ENCODE measurements at regions not wholly inside any gene's neighbourhood (a gene's known extent, or its start where the extent isn't known, plus 50 kb on each side); places are given as distances from the start of the nearest gene placed in this dataset.

DNA sequence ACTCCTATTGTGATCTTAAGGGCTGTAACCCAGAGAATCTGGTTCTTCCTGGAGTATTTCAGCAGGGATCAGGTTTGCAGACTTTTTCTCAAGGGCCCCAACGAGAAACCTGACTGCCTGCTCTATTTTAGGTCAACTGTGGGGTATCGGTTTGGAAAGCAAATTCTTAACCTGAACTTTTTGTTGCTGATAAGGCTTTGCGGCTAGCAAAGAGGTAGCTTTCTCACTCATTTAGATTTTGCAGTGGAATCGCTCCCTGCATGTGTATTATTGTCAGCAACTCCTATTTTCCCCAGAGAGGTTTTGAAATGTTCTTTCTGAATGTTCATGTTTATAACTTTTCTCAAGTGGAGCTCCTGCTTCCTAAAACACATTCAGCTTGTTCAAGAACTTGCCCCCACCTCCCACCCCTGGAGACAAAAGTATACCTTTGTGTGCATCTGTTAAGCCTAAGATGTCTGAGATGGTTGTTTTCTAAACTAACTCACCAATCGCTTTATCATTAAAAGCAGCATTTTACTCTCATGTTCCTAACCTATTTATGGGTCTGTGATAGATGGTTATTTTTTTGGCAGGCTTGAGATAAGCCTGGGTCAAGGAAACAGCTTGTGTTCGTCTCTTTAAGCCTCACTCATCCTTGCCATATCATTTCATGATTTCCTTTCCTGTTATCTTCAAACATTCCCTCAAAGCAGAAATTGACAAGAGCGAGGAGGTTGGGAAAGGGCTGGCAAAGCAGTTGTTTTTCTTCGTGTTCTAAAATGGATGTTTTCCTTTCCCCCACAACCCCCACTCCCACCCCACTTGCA, 129.8 kb downstream of the BAMBI start:
- H3K36me3 ChIP-seq (ENCODE audit: insufficient read depth) = no peaks in the 10 kb centered on the region
- H3K4me2 ChIP-seq = peak overlapping the region; percentile 74; the same call in 1 of the 2 replicates
- peak overlapping the region; percentile 34 for H2AFZ ChIP-seq
- H3K27ac Mint-ChIP-seq = 0 out of 2 replicates have a peak overlapping the region, but pooled peaks have one; percentile 24
- H3K27me3 Mint-ChIP-seq (ENCODE audit: insufficient read depth, low read depth, poor library complexity) = peaks cover 7% of the 10 kb centered on the region
- H3K27ac ChIP-seq (ENCODE audit: low read depth) = no peak overlapping the region
- DNase-seq (ENCODE audit: low spot score) (no peak), ATAC-seq (peak; percentile 14; the same call in 2 of the 3 replicates)
- peaks cover 57% of the 10 kb centered on the region for H3K4me1 Mint-ChIP-seq
- TF ChIP-seq JUNB (IDR thresholded peaks at IDR 0.05; ENCODE audit: unreplicated experiment) (no peak), STAT1 (IDR thresholded peaks at IDR 0.05; ENCODE audit: unreplicated experiment) (no peak)
- TF ChIP-seq, protein P1, sequence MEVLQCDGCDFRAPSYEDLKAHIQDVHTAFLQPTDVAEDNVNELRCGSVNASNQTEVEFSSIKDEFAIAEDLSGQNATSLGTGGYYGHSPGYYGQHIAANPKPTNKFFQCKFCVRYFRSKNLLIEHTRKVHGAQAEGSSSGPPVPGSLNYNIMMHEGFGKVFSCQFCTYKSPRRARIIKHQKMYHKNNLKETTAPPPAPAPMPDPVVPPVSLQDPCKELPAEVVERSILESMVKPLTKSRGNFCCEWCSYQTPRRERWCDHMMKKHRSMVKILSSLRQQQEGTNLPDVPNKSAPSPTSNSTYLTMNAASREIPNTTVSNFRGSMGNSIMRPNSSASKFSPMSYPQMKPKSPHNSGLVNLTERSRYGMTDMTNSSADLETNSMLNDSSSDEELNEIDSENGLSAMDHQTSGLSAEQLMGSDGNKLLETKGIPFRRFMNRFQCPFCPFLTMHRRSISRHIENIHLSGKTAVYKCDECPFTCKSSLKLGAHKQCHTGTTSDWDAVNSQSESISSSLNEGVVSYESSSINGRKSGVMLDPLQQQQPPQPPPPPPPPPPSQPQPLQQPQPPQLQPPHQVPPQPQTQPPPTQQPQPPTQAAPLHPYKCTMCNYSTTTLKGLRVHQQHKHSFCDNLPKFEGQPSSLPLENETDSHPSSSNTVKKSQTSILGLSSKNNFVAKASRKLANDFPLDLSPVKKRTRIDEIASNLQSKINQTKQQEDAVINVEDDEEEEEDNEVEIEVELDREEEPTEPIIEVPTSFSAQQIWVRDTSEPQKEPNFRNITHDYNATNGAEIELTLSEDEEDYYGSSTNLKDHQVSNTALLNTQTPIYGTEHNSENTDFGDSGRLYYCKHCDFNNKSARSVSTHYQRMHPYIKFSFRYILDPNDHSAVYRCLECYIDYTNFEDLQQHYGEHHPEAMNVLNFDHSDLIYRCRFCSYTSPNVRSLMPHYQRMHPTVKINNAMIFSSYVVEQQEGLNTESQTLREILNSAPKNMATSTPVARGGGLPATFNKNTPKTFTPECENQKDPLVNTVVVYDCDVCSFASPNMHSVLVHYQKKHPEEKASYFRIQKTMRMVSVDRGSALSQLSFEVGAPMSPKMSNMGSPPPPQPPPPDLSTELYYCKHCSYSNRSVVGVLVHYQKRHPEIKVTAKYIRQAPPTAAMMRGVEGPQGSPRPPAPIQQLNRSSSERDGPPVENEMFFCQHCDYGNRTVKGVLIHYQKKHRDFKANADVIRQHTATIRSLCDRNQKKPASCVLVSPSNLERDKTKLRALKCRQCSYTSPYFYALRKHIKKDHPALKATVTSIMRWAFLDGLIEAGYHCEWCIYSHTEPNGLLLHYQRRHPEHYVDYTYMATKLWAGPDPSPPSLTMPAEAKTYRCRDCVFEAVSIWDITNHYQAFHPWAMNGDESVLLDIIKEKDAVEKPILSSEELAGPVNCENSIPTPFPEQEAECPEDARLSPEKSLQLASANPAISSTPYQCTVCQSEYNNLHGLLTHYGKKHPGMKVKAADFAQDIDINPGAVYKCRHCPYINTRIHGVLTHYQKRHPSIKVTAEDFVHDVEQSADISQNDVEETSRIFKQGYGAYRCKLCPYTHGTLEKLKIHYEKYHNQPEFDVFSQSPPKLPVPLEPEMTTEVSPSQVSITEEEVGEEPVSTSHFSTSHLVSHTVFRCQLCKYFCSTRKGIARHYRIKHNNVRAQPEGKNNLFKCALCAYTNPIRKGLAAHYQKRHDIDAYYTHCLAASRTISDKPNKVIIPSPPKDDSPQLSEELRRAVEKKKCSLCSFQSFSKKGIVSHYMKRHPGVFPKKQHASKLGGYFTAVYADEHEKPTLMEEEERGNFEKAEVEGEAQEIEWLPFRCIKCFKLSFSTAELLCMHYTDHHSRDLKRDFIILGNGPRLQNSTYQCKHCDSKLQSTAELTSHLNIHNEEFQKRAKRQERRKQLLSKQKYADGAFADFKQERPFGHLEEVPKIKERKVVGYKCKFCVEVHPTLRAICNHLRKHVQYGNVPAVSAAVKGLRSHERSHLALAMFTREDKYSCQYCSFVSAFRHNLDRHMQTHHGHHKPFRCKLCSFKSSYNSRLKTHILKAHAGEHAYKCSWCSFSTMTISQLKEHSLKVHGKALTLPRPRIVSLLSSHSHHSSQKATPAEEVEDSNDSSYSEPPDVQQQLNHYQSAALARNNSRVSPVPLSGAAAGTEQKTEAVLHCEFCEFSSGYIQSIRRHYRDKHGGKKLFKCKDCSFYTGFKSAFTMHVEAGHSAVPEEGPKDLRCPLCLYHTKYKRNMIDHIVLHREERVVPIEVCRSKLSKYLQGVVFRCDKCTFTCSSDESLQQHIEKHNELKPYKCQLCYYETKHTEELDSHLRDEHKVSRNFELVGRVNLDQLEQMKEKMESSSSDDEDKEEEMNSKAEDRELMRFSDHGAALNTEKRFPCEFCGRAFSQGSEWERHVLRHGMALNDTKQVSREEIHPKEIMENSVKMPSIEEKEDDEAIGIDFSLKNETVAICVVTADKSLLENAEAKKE (CRISPR knock-in tag; IDR thresholded peaks at IDR 0.05) = no peak
- peaks cover 6% of the 10 kb centered on the region; the same call in 1 of the 2 replicates for H3K9me2 ChIP-seq (ENCODE audit: insufficient read depth)
- no peak overlapping the region for H3K4me3 Mint-ChIP-seq
- H3K4me3 ChIP-seq = no peak overlapping the region
- peaks cover 59% of the 10 kb centered on the region for H3K4me1 ChIP-seq (ENCODE audit: insufficient read depth)
- no peaks in the 10 kb centered on the region for H3K79me2 ChIP-seq (replicated peaks; ENCODE audit: insufficient read depth)
- no peaks in the 10 kb centered on the region for H3K36me3 Mint-ChIP-seq (ENCODE audit: low read depth)
- H3F3A ChIP-seq (replicated peaks; ENCODE audit: low read depth) = no peaks in the 10 kb centered on the region; the same call in 1 of the 2 replicates
- H4K20me1 ChIP-seq (replicated peaks; ENCODE audit: insufficient read depth) = no peaks in the 10 kb centered on the region
- no peaks in the 10 kb centered on the region for H3K27me3 ChIP-seq (ENCODE audit: insufficient read depth)
- H3K9me3 Mint-ChIP-seq = no peaks in the 10 kb centered on the region; the same call in 2 of the 3 replicates

All from GM23338 (cell line).